ENCODE measurements at regions not wholly inside any gene's neighbourhood (a gene's known extent, or its start where the extent isn't known, plus 50 kb on each side); places are given as distances from the start of the nearest gene placed in this dataset.

- no peaks in the 10 kb centered on the region for H3K36me3 ChIP-seq (ENCODE audit: control insufficient read depth in 1 of 2, insufficient read depth in 2 of 2, low read length in 2 of 2)
- no peak overlapping the region for H3K27ac ChIP-seq (ENCODE audit: low read depth, low read length)
- H4K20me1 ChIP-seq (ENCODE audit: insufficient read depth) = no peaks in the 10 kb centered on the region
- DNase-seq (ENCODE audit: low read depth, low spot score) (no peak), ATAC-seq (no peak)
- no peak overlapping the region for H3K9ac ChIP-seq (ENCODE audit: low read length)
- intact Hi-C loops (cut with micrococcal nuclease) = no loop called here
- ChIA-PET CTCF (interaction anchor here (0.9 to 3.3 kb wide), 2 partner anchors 9 kb away, joined by 4 to 10 read pairs; no protein-coding TSS in a partner anchor), RAD21 (ENCODE audit: low non-redundant PET in 1 of 2, low total read pairs in 2 of 2, uncharacterized antibody in 2 of 2, unreplicated experiment in 2 of 2) (no interaction called here), POLR2A (no interaction called here)
- no peaks in the 10 kb centered on the region for H3K79me2 ChIP-seq (ENCODE audit: insufficient read depth, low read length)
- TF ChIP-seq SIN3A (IDR thresholded peaks at IDR 0.05; ENCODE audit: low read depth) (no peak), ELF1 (IDR thresholded peaks at IDR 0.05; ENCODE audit: borderline replicate concordance, low read depth) (no peak), EGR1 (IDR thresholded peaks at IDR 0.05; ENCODE audit: low read depth) (no peak), POLR2A (IDR thresholded peaks at IDR 0.05; ENCODE audit: borderline replicate concordance, extremely low read depth, insufficient read depth, insufficient read length) (no peak), RAD21 (IDR thresholded peaks at IDR 0.05; ENCODE audit: low read depth) (no peak), REST (IDR thresholded peaks at IDR 0.05; ENCODE audit: low read depth) (no peak), EZH2phosphoT487 (IDR thresholded peaks at IDR 0.05; ENCODE audit: borderline replicate concordance) (no peak), JUND (IDR thresholded peaks at IDR 0.05) (no peak)
- BruUV-seq (replicated peaks) = no TSS peak
- no peak overlapping the region for H3K4me2 ChIP-seq (ENCODE audit: low read length)
- no peak overlapping the region for H3K4me3 ChIP-seq (replicated peaks in 1 of 2; ENCODE audit: low read depth in 1 of 2, low read length in 2 of 2)
- no peaks in the 10 kb centered on the region for H3K27me3 ChIP-seq (ENCODE audit: insufficient read depth, low read length)
- no peak overlapping the region for H2AFZ ChIP-seq (ENCODE audit: low read depth, low read length, poor library complexity, severe bottlenecking)
- no peaks in the 10 kb centered on the region for H3K4me1 ChIP-seq (ENCODE audit: control insufficient read depth in 1 of 2, insufficient read depth in 2 of 2, low read length in 2 of 2)
- no peaks in the 10 kb centered on the region for H3K9me3 ChIP-seq (ENCODE audit: control insufficient read depth in 1 of 2, insufficient read depth in 1 of 2, low read depth in 1 of 2, low read length in 2 of 2)
- no peaks in the 10 kb centered on the region for H3K9me2 ChIP-seq (ENCODE audit: insufficient read depth)
Measured at GRCh38 chr12:93106910-93107309, 177.8 kb upstream of the EEA1 start.
